Ovary (tissue), 7 donors: ENCODE measurements at regions not wholly inside any gene's neighbourhood (a gene's known extent, or its start where the extent isn't known, plus 50 kb on each side); places are given as distances from the start of the nearest gene placed in this dataset.

Source experiments
- DNase-seq, 5 donors: peaks; one replicate each; pipeline ENCODE4 v3.0.0-alpha.2; 2019 to 2020
- H3K27ac ChIP-seq, 2 donors: fragments of 200-600 bp; one replicate each; pipeline versions ENCODE4 v1.5.1 to v1.8.0; 2019 to 2022
- H3K27me3 ChIP-seq: fragments of 200-600 bp; one replicate; pipeline ENCODE4 v1.8.0; 2022
- H3K36me3 ChIP-seq: fragments of 200-600 bp; sonication (generic); one replicate; pipeline ENCODE4 v1.5.1; 2019
- H3K4me1 ChIP-seq: one replicate; pipeline ENCODE4 v1.8.1; 2013; ENCODE audit warnings: mild to moderate bottlenecking, moderate library complexity; ENCODE audit not compliant: insufficient read depth
- H3K4me3 ChIP-seq: fragments of 200-600 bp; sonication (generic); one replicate; pipeline ENCODE4 v1.5.1; 2017
- H3K9me3 ChIP-seq, 2 donors: fragments of 200-600 bp in 1 of 2; sonication (generic) in 1 of 2; one replicate each; pipeline versions ENCODE4 v1.5.1 to v1.8.1; 2013 to 2019; ENCODE audit warnings: mild to moderate bottlenecking in 1 of 2, moderate library complexity in 1 of 2
- EP300 ChIP-seq: sonication (generic); formaldehyde crosslinking; IDR thresholded peaks from one replicate; pipeline ENCODE4 v1.6.1; 2017; ENCODE audit warnings: antibody characterized with exemption
- POLR2A ChIP-seq: fragments of 450-650 bp; IDR thresholded peaks from one replicate; pipeline ENCODE4 v1.6.1; 2017; ENCODE audit warnings: antibody characterized with exemption, mild to moderate bottlenecking, moderate library complexity
- WGBS, 3 donors: extraction: QIAGEN DNeasy Blood & Tissue Kit in 1 of 3; methylation state at CpG; one replicate each; pipeline versions ENCODE4 v1.1.5 to v1.1.7; 2013 to 2017; 5-methylcytosine and 5-hydroxymethylcytosine counted together
- intact Hi-C, 4 donors: fragments of 100-400 bp; cut with DNase I; formaldehyde crosslinking; loops; one replicate each; pipeline versions ENCODE4 v1.11.0 to v1.15.1; 2022 to 2023
- TF ChIP-seq, protein P1 (sequence below), 3 donors: fragments of 450-650 bp in 2 of 3; fragments of 200-600 bp in 1 of 3; IDR thresholded peaks; one replicate each; pipeline versions ENCODE4 v1.5.1 to v1.8.0; 2016 to 2022; ENCODE audit warnings: antibody characterized with exemption in 3 of 3, mild to moderate bottlenecking in 1 of 3
- donor health status: DM: no; HTN: no; CAD: no; lungs with moderate emphysema.
- donor health status: DM: no; HTN: no; CAD: no.
- donor health status: Bipolar disorder and iron deficiency.
- donor health status: DM: no; HTN: no; CAD: no.
- donor health status: DM: yes; HTN: yes; CAD: no.

DNA sequence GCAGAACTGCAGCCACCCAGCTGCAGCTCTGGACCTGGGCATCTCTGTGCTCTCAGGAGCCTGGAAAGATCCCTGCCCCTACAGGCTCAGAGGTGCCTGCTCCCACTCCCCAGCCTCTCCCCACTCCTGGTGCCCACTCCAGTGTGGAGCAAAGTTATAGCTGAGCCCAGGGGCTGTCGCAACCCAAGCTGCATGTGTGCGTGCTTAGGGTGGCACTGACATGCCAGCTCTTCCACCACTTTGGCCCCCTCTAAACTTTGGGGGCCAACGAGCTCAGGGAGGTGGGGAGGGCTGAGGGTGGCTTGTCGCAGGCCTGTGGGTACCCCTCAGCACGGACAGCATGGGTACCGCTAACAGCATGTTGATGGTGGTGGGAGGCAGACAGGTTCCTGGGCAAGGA is 126.3 kb upstream of the FHL2 start:
- Histone ChIP-seq H3K36me3 (no peaks in the 10 kb centered on the region), H3K4me1 (no peaks in the 10 kb centered on the region), H3K27me3 (no peaks in the 10 kb centered on the region), H3K27ac (no peak overlapping the region), H3K4me3 (no peak overlapping the region), H3K9me3 (no peaks in the 10 kb centered on the region)
- intact Hi-C loops = loop anchor here in 1 of 4 donors (10.0 kb wide), 1 partner anchor 180 kb away; no protein-coding TSS in a partner anchor
- no peak for DNase-seq
- TF ChIP-seq EP300 (no peak), POLR2A (no peak)
- TF ChIP-seq, protein P1, sequence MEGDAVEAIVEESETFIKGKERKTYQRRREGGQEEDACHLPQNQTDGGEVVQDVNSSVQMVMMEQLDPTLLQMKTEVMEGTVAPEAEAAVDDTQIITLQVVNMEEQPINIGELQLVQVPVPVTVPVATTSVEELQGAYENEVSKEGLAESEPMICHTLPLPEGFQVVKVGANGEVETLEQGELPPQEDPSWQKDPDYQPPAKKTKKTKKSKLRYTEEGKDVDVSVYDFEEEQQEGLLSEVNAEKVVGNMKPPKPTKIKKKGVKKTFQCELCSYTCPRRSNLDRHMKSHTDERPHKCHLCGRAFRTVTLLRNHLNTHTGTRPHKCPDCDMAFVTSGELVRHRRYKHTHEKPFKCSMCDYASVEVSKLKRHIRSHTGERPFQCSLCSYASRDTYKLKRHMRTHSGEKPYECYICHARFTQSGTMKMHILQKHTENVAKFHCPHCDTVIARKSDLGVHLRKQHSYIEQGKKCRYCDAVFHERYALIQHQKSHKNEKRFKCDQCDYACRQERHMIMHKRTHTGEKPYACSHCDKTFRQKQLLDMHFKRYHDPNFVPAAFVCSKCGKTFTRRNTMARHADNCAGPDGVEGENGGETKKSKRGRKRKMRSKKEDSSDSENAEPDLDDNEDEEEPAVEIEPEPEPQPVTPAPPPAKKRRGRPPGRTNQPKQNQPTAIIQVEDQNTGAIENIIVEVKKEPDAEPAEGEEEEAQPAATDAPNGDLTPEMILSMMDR (IDR thresholded peaks at IDR 0.05) = no peak
- WGBS, 3 donors = 90 to 98% (median 91%) methylated on average over 6 of the region's 6 CpGs

DNA sequence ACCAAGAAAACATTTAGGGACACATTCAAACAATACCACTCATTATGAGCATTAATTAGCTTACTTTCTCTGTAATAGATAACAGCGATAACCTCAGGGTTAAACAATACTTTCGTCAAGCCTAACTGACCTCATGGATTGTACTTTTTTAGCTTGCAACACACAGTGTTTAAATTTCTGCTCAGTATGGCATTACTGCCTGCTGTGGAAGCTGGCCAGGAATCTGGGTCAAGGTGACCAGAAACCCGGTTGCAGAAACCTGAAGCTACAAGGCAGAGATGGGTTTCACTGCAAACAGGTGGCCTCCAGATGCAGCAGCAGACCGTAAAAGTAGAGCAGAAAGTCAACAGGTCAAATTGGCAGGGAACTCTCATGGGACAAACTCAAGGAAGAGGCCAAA is 123.8 kb upstream of the FHL2 start:
- Histone ChIP-seq H3K27me3 (no peaks in the 10 kb centered on the region), H3K36me3 (no peaks in the 10 kb centered on the region), H3K9me3 (no peaks in the 10 kb centered on the region), H3K27ac (no peak overlapping the region), H3K4me3 (no peak overlapping the region), H3K4me1 (peaks cover 10% of the 10 kb centered on the region)
- intact Hi-C loops = loop anchor here in 1 of 4 donors (10.0 kb wide), 1 partner anchor 178 kb away; no protein-coding TSS in a partner anchor
- 22 to 49% (median 28%) methylated on average over 4 of the region's 4 CpGs for WGBS, 3 donors
- peak in 3 of 5 donors; percentile 46 to 68 (median 49) for DNase-seq
- TF ChIP-seq, protein P1 (IDR thresholded peaks at IDR 0.05) = no peak
- no peak for TF ChIP-seq EP300
- no peak for TF ChIP-seq POLR2A

DNA sequence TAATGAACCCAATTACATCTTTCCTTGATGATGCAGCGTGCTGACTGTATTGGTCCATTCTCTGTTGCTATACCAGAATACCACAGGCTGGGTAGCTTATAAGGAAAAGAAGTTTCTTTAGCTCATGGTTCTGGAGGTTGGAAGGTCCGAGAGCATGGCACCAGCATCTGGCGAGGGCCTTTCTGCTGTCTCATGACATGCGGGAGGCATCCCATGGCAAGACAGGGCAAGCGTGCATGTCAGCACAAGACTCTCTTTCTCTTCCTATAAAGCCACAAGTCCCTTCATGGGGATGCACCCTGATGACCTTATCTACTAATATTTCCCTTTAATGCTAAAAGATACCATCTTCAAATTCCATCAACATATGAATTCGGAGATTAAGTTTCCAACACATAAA is 122.8 kb upstream of the FHL2 start:
- H3K4me1 ChIP-seq = peaks cover 12% of the 10 kb centered on the region
- H3K36me3 ChIP-seq = no peaks in the 10 kb centered on the region
- H3K27me3 ChIP-seq = no peaks in the 10 kb centered on the region
- TF ChIP-seq, protein P1 (IDR thresholded peaks at IDR 0.05) = no peak
- TF ChIP-seq POLR2A = no peak
- no peak for TF ChIP-seq EP300
- H3K4me3 ChIP-seq = no peak overlapping the region
- WGBS, 3 donors = 79 to 86% (median 80%) methylated on average over 6 of the region's 6 CpGs
- no peaks in the 10 kb centered on the region for H3K9me3 ChIP-seq
- no peak overlapping the region for H3K27ac ChIP-seq
- DNase-seq = peak in 1 of 5 donors; percentile 44
- intact Hi-C loops = loop anchor here in 2 of 4 donors (2.0 to 10.0 kb wide), 2 partner anchors 151 to 177 kb away; no protein-coding TSS in a partner anchor

DNA sequence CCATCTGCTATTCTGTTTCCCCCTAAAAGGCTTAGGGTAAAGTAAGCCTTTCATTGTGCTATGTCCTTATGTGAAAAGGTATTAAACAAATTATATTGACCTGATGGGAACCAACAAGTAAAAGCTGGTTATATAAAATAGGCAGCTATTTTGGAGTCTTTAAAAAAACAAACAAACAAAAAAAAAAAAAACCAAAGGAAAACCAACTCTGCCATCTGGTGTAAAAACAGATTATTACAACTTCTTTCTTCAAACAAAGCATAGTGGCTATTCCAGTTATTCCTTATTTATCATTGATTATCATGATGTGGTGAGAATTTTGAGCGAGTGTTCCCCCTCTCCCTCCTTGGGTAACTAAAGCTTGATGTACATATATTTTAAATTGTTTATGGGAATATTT is 122.3 kb upstream of the FHL2 start:
- Histone ChIP-seq H3K36me3 (no peaks in the 10 kb centered on the region), H3K27me3 (no peaks in the 10 kb centered on the region), H3K27ac (no peak overlapping the region), H3K4me1 (peaks cover 12% of the 10 kb centered on the region), H3K9me3 (no peaks in the 10 kb centered on the region), H3K4me3 (no peak overlapping the region)
- no peak for DNase-seq
- 4 to 9% (median 8%) methylated on average over 1 of the region's 1 CpG for WGBS, 3 donors
- intact Hi-C loops = loop anchor here in 2 of 4 donors (2.0 to 10.0 kb wide), 2 partner anchors 150 to 176 kb away; no protein-coding TSS in a partner anchor
- TF ChIP-seq EP300 = no peak
- TF ChIP-seq POLR2A = no peak
- TF ChIP-seq, protein P1 (IDR thresholded peaks at IDR 0.05) = peak; percentile 41 to 58 (median 57)
